Ovary (tissue), 3 donors: ENCODE measurements at regions not wholly inside any gene's neighbourhood (a gene's known extent, or its start where the extent isn't known, plus 50 kb on each side); places are given as distances from the start of the nearest gene placed in this dataset.

Source experiments
- CTCF ChIP-seq, 3 donors: fragments of 450-650 bp in 2 of 3; fragments of 200-600 bp in 1 of 3; IDR thresholded peaks; one replicate each; pipeline versions ENCODE4 v1.5.1 to v1.8.0; 2016 to 2022; ENCODE audit warnings: antibody characterized with exemption in 3 of 3, mild to moderate bottlenecking in 1 of 3
- POLR2A ChIP-seq: fragments of 450-650 bp; IDR thresholded peaks from one replicate; pipeline ENCODE4 v1.6.1; 2017; ENCODE audit warnings: antibody characterized with exemption, mild to moderate bottlenecking, moderate library complexity
- donor health status: DM: no; HTN: no; CAD: no.

GRCh38 chr12:22858849-22859570 lies 234.0 kb downstream of the ETNK1 start:
- TF ChIP-seq CTCF (IDR thresholded peaks at IDR 0.05) (no peak), POLR2A (no peak)
